ENCODE measurements at regions not wholly inside any gene's neighbourhood (a gene's known extent, or its start where the extent isn't known, plus 50 kb on each side); places are given as distances from the start of the nearest gene placed in this dataset.

- DNase-seq = no peak
Observed at GRCh38 chr18:73670524-73670923, 477.1 kb downstream of the FBXO15 start.

GRCh38 chr18:73670039-73670438, 477.6 kb downstream of the FBXO15 start:
- no peak for DNase-seq

- no peak for DNase-seq
Observed at GRCh38 chr18:73669297-73669696, 478.3 kb downstream of the FBXO15 start.

- no peak for DNase-seq
Observed at GRCh38 chr18:73668051-73668450, 479.6 kb downstream of the FBXO15 start.

- no peak for DNase-seq
Observed at GRCh38 chr18:73666772-73667171, 480.9 kb downstream of the FBXO15 start.

- DNase-seq = no peak
Observed at GRCh38 chr18:73664896-73665295, 482.7 kb downstream of the FBXO15 start.

- no peak for DNase-seq
Observed at GRCh38 chr18:73663581-73663980, 484.1 kb downstream of the FBXO15 start.

- no peak for DNase-seq
Observed at GRCh38 chr18:73662421-73662820, 485.2 kb downstream of the FBXO15 start.

- DNase-seq = no peak
Observed at GRCh38 chr18:73660931-73661856, 486.4 kb downstream of the FBXO15 start.

GRCh38 chr18:73656691-73657090, 490.9 kb downstream of the FBXO15 start:
- no peak for DNase-seq

GRCh38 chr18:73653827-73654226, 493.8 kb downstream of the FBXO15 start:
- DNase-seq = no peak

- no peak for DNase-seq
Observed at GRCh38 chr18:73653251-73653650, 494.4 kb downstream of the FBXO15 start.

- DNase-seq = no peak
Observed at GRCh38 chr18:73647391-73647790, 500.2 kb downstream of the FBXO15 start.

GRCh38 chr18:73646772-73647171, 500.9 kb downstream of the FBXO15 start:
- DNase-seq = no peak

- DNase-seq = no peak
Observed at GRCh38 chr18:73646196-73646595, 501.4 kb downstream of the FBXO15 start.

- no peak for DNase-seq
Observed at GRCh38 chr18:73645160-73645715, 502.4 kb downstream of the FBXO15 start.

- no peak for DNase-seq
Observed at GRCh38 chr18:73639788-73640187, 507.8 kb downstream of the FBXO15 start.

- DNase-seq = no peak
Observed at GRCh38 chr18:73638709-73639108, 508.9 kb downstream of the FBXO15 start.

- DNase-seq = no peak
Observed at GRCh38 chr18:73636355-73636754, 511.3 kb downstream of the FBXO15 start.

GRCh38 chr18:73626859-73627258, 520.8 kb downstream of the FBXO15 start:
- no peak for DNase-seq

GRCh38 chr18:73626221-73626620, 521.4 kb downstream of the FBXO15 start:
- no peak for DNase-seq

GRCh38 chr18:73621091-73621490, 526.5 kb downstream of the FBXO15 start:
- DNase-seq = no peak

GRCh38 chr18:73617981-73618380, 529.7 kb downstream of the FBXO15 start:
- DNase-seq = no peak

- DNase-seq = no peak
Observed at GRCh38 chr18:73615506-73615905, 532.1 kb downstream of the FBXO15 start.

GRCh38 chr18:73614812-73615211, 532.8 kb downstream of the FBXO15 start:
- DNase-seq = no peak
